IMR-90 (cell line): ENCODE measurements at regions not wholly inside any gene's neighbourhood (a gene's known extent, or its start where the extent isn't known, plus 50 kb on each side); places are given as distances from the start of the nearest gene placed in this dataset.

Experiments used
- ATAC-seq: fragments of 200-7000 bp; cut with Tn5 transposase; 2 replicates; pipeline ENCODE4 v1.9.1; 2020; ENCODE audit warnings: low read depth, mild to moderate bottlenecking, moderate library complexity
- BruUV-seq: library from RNA; stranded (reverse); fragments of 400-500 nt; replicated peaks from 2 replicates; lab custom pipeline; 2021; lab: Mats Ljungman, UMichigan
- CTCF ChIA-PET: fragments of 300-600 bp; formaldehyde crosslinking; extraction: SDS; loops from one replicate; lab custom pipeline; 2021; ENCODE audit warnings: antibody characterized with exemption; lab: Yijun Ruan, JAX
- POLR2A ChIA-PET: fragments of 300-600 bp; sonication (Branson Sonifier 250); formaldehyde crosslinking; loops from one replicate; lab custom pipeline; 2022; ENCODE audit warnings: antibody characterized with exemption; ENCODE audit not compliant: unreplicated experiment; lab: Charles Lee
- DNase-seq: peaks from one replicate; pipeline ENCODE4 v3.0.0; 2013
- H2AFZ ChIP-seq: replicated peaks from 2 replicates; pipeline ENCODE3; 2013; ENCODE audit warnings: low read length, mild to moderate bottlenecking; ENCODE audit not compliant: poor library complexity
- H2AK5ac ChIP-seq: 2 replicates; pipeline ENCODE4 v1.6.1; 2013; ENCODE audit warnings: low read depth, low read length, inconsistent platforms
- H2AK9ac ChIP-seq: replicated peaks from 2 replicates; pipeline ENCODE3; 2013; ENCODE audit warnings: mild to moderate bottlenecking, low read depth, low read length, moderate library complexity; ENCODE audit not compliant: poor library complexity
- H2BK120ac ChIP-seq: 2 replicates; pipeline ENCODE4 v1.6.1; 2013; ENCODE audit warnings: low read depth, low read length, inconsistent platforms
- H2BK15ac ChIP-seq: 3 replicates; pipeline ENCODE4 v1.6.1; 2013; ENCODE audit warnings: low read depth, low read length, inconsistent platforms
- H2BK20ac ChIP-seq: 2 replicates; pipeline ENCODE4 v1.6.1; 2013; ENCODE audit warnings: low read depth, mild to moderate bottlenecking, inconsistent platforms, low read length, moderate library complexity
- H2BK5ac ChIP-seq: 2 replicates; pipeline ENCODE4 v1.6.1; 2013; ENCODE audit warnings: mild to moderate bottlenecking, low read depth, low read length, inconsistent platforms; ENCODE audit not compliant: poor library complexity, severe bottlenecking
- H3K14ac ChIP-seq: replicated peaks from 2 replicates; pipeline ENCODE4 v1.6.1; 2013; ENCODE audit warnings: low read depth, low read length, inconsistent platforms
- H3K18ac ChIP-seq: 2 replicates; pipeline ENCODE4 v1.6.1; 2013; ENCODE audit warnings: low read depth, low read length, control low read depth
- H3K23ac ChIP-seq: 2 replicates; pipeline ENCODE4 v1.6.1; 2013; ENCODE audit warnings: low read depth, low read length, inconsistent platforms
- H3K27ac ChIP-seq: 2 replicates; pipeline ENCODE4 v1.5.1; 2013; ENCODE audit warnings: mild to moderate bottlenecking, control low read depth, low read length; ENCODE audit not compliant: insufficient read depth
- H3K27me3 ChIP-seq: 2 replicates; pipeline ENCODE4 v1.6.1; 2013; ENCODE audit warnings: low read length; ENCODE audit not compliant: control insufficient read depth, insufficient read depth
- H3K36me3 ChIP-seq: 2 replicates; pipeline ENCODE4 v1.6.1; 2013; ENCODE audit warnings: low read length, mixed read lengths; ENCODE audit not compliant: control insufficient read depth, insufficient read depth
- H3K4ac ChIP-seq: 2 replicates; pipeline ENCODE4 v1.6.1; 2013; ENCODE audit warnings: low read depth, low read length, inconsistent platforms
- H3K4me1 ChIP-seq: 2 replicates; pipeline ENCODE4 v1.6.1; 2013; ENCODE audit warnings: low read length, mixed read lengths; ENCODE audit not compliant: control insufficient read depth, insufficient read depth
- H3K4me2 ChIP-seq: 2 replicates; pipeline ENCODE4 v1.6.1; 2013; ENCODE audit warnings: low read depth, mild to moderate bottlenecking, control low read depth, low read length, moderate library complexity
- H3K4me3 ChIP-seq: 2 replicates; pipeline ENCODE4 v1.5.1; 2013; ENCODE audit warnings: low read depth, mild to moderate bottlenecking, control low read depth, low read length, moderate library complexity; ENCODE audit not compliant: insufficient read depth
- H3K56ac ChIP-seq: 2 replicates; pipeline ENCODE4 v1.6.1; 2013; ENCODE audit warnings: low read length, inconsistent platforms; ENCODE audit not compliant: insufficient read depth; ENCODE audit errors: extremely low read depth
- H3K79me1 ChIP-seq, 2 experiments: 2 replicates each; pipeline ENCODE4 v1.6.1; 2013; ENCODE audit warnings: low read length in 2 of 2, inconsistent platforms in 1 of 2, low read depth in 1 of 2
- H3K9ac ChIP-seq: 2 replicates; pipeline ENCODE4 v1.6.1; 2013; ENCODE audit warnings: low read depth, low read length, control low read depth
- H3K9me1 ChIP-seq: 2 replicates; pipeline ENCODE4 v1.6.1; 2013; ENCODE audit warnings: low read length, inconsistent platforms; ENCODE audit not compliant: insufficient read depth
- H3K9me3 ChIP-seq: 2 replicates; pipeline ENCODE4 v1.6.1; 2013; ENCODE audit warnings: low read length; ENCODE audit not compliant: control insufficient read depth, insufficient read depth
- H4K20me1 ChIP-seq: 2 replicates; pipeline ENCODE4 v1.6.1; 2013; ENCODE audit warnings: low read length, inconsistent platforms; ENCODE audit not compliant: insufficient read depth
- H4K5ac ChIP-seq: 2 replicates; pipeline ENCODE4 v1.6.1; 2013; ENCODE audit warnings: mild to moderate bottlenecking, low read depth, low read length, control low read depth
- H4K8ac ChIP-seq, 2 experiments: 2 replicates each; pipeline ENCODE4 v1.6.1; 2013; ENCODE audit warnings: low read depth in 2 of 2, low read length in 2 of 2, control low read depth in 1 of 2, inconsistent platforms in 1 of 2
- H4K91ac ChIP-seq: 2 replicates; pipeline ENCODE4 v1.6.1; 2013; ENCODE audit warnings: low read depth, low read length, inconsistent platforms; ENCODE audit not compliant: insufficient read depth
- BHLHE40 ChIP-seq: fragments of 150-350 bp; IDR thresholded peaks from 2 replicates; pipeline ENCODE4 v1.6.1; 2016; ENCODE audit warnings: mild to moderate bottlenecking, low read depth, low read length
- CEBPB ChIP-seq: IDR thresholded peaks from 2 replicates; pipeline ENCODE4 v1.6.1; 2012; ENCODE audit warnings: low read depth, low read length, improper control_type of control experiment
- CHD1 ChIP-seq: IDR thresholded peaks from 2 replicates; pipeline ENCODE4 v1.6.1; 2012; ENCODE audit warnings: low read depth, low read length, improper control_type of control experiment
- CTCF ChIP-seq: conservative IDR thresholded peaks from 2 replicates; pipeline ENCODE4 v1.5.1; 2012; ENCODE audit warnings: mild to moderate bottlenecking, low read depth, low read length, improper control_type of control experiment
- MAFK ChIP-seq: IDR thresholded peaks from 2 replicates; pipeline ENCODE4 v1.6.1; 2012; ENCODE audit warnings: low read depth, low read length, improper control_type of control experiment
- MAZ ChIP-seq: IDR thresholded peaks from 2 replicates; pipeline ENCODE4 v1.6.1; 2012; ENCODE audit warnings: low read depth, mild to moderate bottlenecking, low read length, improper control_type of control experiment, moderate library complexity, borderline replicate concordance
- MXI1 ChIP-seq: IDR thresholded peaks from 2 replicates; pipeline ENCODE4 v1.6.1; 2012; ENCODE audit warnings: low read depth, mild to moderate bottlenecking, low read length, moderate library complexity, borderline replicate concordance
- NFE2L2 ChIP-seq: fragments of 150-350 bp; IDR thresholded peaks from 2 replicates; pipeline ENCODE4 v1.6.1; 2016; ENCODE audit warnings: low read depth, mild to moderate bottlenecking, low read length
- POLR2A ChIP-seq: IDR thresholded peaks from 2 replicates; pipeline ENCODE4 v1.6.1; 2012; ENCODE audit warnings: mild to moderate bottlenecking, low read depth, low read length
- RAD21 ChIP-seq: IDR thresholded peaks from 2 replicates; pipeline ENCODE4 v1.6.1; 2012; ENCODE audit warnings: low read length, improper control_type of control experiment
- RCOR1 ChIP-seq: IDR thresholded peaks from 2 replicates; pipeline ENCODE4 v1.6.1; 2012; ENCODE audit warnings: mild to moderate bottlenecking, low read length, improper control_type of control experiment; ENCODE audit not compliant: insufficient replicate concordance
- RFX5 ChIP-seq: IDR thresholded peaks from 2 replicates; pipeline ENCODE4 v1.8.0; 2012; ENCODE audit warnings: low read depth, mild to moderate bottlenecking, low read length, moderate library complexity
- SMC3 ChIP-seq: fragments of 150-350 bp; IDR thresholded peaks from 2 replicates; pipeline ENCODE4 v1.6.1; 2016; ENCODE audit warnings: low read depth, mild to moderate bottlenecking, antibody characterized with exemption, low read length, moderate library complexity
- WGBS, 2 experiments: methylation state at CpG; one replicate each; pipeline versions ENCODE4 v1.1.5 to v1.1.7; 2013; ENCODE audit warnings: missing lambda C conversion rate in 2 of 2; ENCODE audit not compliant: insufficient read length in 1 of 2; ENCODE audit errors: extremely low coverage in 2 of 2; 5-methylcytosine and 5-hydroxymethylcytosine counted together
- dilution Hi-C: fragments of 300-500 bp; cut with HindIII; formaldehyde crosslinking; loops from one replicate; pipeline ENCODE4 v1.14.3; 2018; ENCODE audit warnings: low sequenced_read_pairs; ENCODE audit not compliant: unreplicated experiment
- in situ Hi-C: fragments of 300-500 bp; cut with MboI; formaldehyde crosslinking; loops from 3 replicates; pipeline ENCODE4 v1.14.3; 2019; ENCODE audit warnings: low sequenced_read_pairs, inconsistent platforms, mixed read lengths
- intact Hi-C: fragments of 100-400 bp; cut with micrococcal nuclease; formaldehyde crosslinking; loops from 2 replicates; pipeline ENCODE4 v1.10.0; 2022
- TF ChIP-seq, protein P1 (sequence below): fragments of 150-350 bp; IDR thresholded peaks from 2 replicates; pipeline ENCODE4 v1.6.1; 2017; ENCODE audit warnings: mild to moderate bottlenecking, antibody characterized with exemption, low read length, low read depth
- TF ChIP-seq, protein P2 (sequence below): fragments of 150-350 bp; IDR thresholded peaks from 2 replicates; pipeline ENCODE4 v1.6.1; 2016; ENCODE audit warnings: low read depth, mild to moderate bottlenecking, low read length, moderate library complexity, borderline replicate concordance

DNA sequence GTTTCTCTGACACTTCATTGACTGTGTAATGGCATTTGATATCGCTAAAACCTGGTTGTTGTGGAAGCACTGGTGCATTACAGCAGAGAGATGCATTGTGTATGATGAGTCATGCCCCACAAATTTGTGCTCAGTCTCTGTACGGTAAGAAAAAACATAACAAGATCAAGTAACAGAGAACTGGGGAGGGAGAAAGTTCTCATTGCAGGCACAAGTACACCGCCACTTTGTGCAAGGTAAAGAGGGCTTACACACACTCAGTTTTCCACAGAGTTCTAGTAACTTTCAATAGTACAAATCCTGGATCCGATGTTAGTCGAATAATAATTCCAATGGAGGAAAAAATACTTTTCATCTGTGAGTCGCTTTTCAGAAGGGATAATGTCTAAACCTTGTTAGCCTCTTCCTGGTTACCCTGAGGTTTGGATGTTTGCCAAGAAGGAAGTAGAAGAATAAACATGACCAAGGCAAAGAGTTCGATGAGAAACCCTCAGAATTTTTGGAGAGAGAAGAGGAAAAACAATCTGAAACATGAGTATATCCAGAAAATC, 512.5 kb upstream of the SLIT2 start:
- intact Hi-C loops, result loop anchor here (1.0 to 10.0 kb wide), 2 partner anchors 243 to 434 kb away; no protein-coding TSS in a partner anchor
- 0 out of 2 replicates have a peak overlapping the region, but pooled peaks have one; percentile 39 for H3K14ac ChIP-seq
- no peak overlapping the region; the same call in 1 of the 2 replicates for H4K5ac ChIP-seq
- peak overlapping the region; percentile 42; the same call in 1 of the 2 replicates for H3K27ac ChIP-seq
- H2BK5ac ChIP-seq, result peak overlapping the region; percentile 72
- DNase-seq, result peak; percentile 95
- H3K9me3 ChIP-seq, result no peaks in the 10 kb centered on the region
- peak overlapping the region; percentile 78; the same call in 1 of the 2 replicates for H2BK20ac ChIP-seq
- peaks cover 5% of the 10 kb centered on the region for H3K4me1 ChIP-seq
- peak overlapping the region; percentile 64 for H2AFZ ChIP-seq
- H4K8ac ChIP-seq, result peak overlapping the region; percentile 71 to 77; a peak in 2 of 4 replicates
- peak overlapping the region; percentile 86 for H3K18ac ChIP-seq
- BruUV-seq, result no TSS peak
- peak overlapping the region; percentile 2; the same call in 1 of the 2 replicates for H3K56ac ChIP-seq
- peak overlapping the region; percentile 87 for H3K4me2 ChIP-seq
- dilution Hi-C loops, result no loop called here
- H3K4ac ChIP-seq, result peak overlapping the region; percentile 80
- H3K27me3 ChIP-seq, result no peaks in the 10 kb centered on the region
- ATAC-seq, result peak; percentile 97
- H3K9ac ChIP-seq, result no peak overlapping the region
- no peak overlapping the region for H2AK9ac ChIP-seq
- in situ Hi-C loops, result no loop called here
- peaks cover 3% of the 10 kb centered on the region for H3K9me1 ChIP-seq
- peak overlapping the region; percentile 14; the same call in 1 of the 2 replicates for H3K4me3 ChIP-seq
- 20% methylated on average over 1 of the region's 7 CpGs; no CpG with 5 or more reads in 1 of the 2 experiments for WGBS, 2 experiments
- peak overlapping the region; percentile 60; the same call in 1 of the 2 replicates for H2AK5ac ChIP-seq
- ChIA-PET CTCF (no interaction called here), POLR2A (no interaction called here)
- H3K23ac ChIP-seq, result peak overlapping the region; percentile 45; the same call in 1 of the 2 replicates
- H3K79me1 ChIP-seq, result no peaks in the 10 kb centered on the region
- H2BK120ac ChIP-seq, result peak overlapping the region; percentile 80
- no peak overlapping the region for H4K91ac ChIP-seq
- no peaks in the 10 kb centered on the region for H3K36me3 ChIP-seq
- no peak overlapping the region for H2BK15ac ChIP-seq
- H4K20me1 ChIP-seq, result no peaks in the 10 kb centered on the region
- peak; percentile 61; the same call in 1 of the 2 replicates for TF ChIP-seq BHLHE40
- no peak for TF ChIP-seq MAFK
- TF ChIP-seq POLR2A, result no peak
- TF ChIP-seq, protein P1, sequence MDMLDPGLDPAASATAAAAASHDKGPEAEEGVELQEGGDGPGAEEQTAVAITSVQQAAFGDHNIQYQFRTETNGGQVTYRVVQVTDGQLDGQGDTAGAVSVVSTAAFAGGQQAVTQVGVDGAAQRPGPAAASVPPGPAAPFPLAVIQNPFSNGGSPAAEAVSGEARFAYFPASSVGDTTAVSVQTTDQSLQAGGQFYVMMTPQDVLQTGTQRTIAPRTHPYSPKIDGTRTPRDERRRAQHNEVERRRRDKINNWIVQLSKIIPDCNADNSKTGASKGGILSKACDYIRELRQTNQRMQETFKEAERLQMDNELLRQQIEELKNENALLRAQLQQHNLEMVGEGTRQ, result no peak
- TF ChIP-seq MAZ, result peak; percentile 37; the same call in 1 of the 2 replicates
- no peak for TF ChIP-seq CTCF
- peak; percentile 26; the same call in 1 of the 2 replicates for TF ChIP-seq RAD21
- no peak for TF ChIP-seq RFX5
- no peak for TF ChIP-seq SMC3
- no peak for TF ChIP-seq CHD1
- TF ChIP-seq CEBPB, result 0 out of 2 replicates have a peak, but pooled peaks have one; percentile 50
- TF ChIP-seq MXI1, result no peak
- TF ChIP-seq RCOR1, result no peak
- 0 out of 2 replicates have a peak, but pooled peaks have one; percentile 31 for TF ChIP-seq NFE2L2
- TF ChIP-seq, protein P2, sequence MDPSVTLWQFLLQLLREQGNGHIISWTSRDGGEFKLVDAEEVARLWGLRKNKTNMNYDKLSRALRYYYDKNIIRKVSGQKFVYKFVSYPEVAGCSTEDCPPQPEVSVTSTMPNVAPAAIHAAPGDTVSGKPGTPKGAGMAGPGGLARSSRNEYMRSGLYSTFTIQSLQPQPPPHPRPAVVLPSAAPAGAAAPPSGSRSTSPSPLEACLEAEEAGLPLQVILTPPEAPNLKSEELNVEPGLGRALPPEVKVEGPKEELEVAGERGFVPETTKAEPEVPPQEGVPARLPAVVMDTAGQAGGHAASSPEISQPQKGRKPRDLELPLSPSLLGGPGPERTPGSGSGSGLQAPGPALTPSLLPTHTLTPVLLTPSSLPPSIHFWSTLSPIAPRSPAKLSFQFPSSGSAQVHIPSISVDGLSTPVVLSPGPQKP, result no peak
